ENCODE measurements at regions not wholly inside any gene's neighbourhood (a gene's known extent, or its start where the extent isn't known, plus 50 kb on each side); places are given as distances from the start of the nearest gene placed in this dataset.

DNA sequence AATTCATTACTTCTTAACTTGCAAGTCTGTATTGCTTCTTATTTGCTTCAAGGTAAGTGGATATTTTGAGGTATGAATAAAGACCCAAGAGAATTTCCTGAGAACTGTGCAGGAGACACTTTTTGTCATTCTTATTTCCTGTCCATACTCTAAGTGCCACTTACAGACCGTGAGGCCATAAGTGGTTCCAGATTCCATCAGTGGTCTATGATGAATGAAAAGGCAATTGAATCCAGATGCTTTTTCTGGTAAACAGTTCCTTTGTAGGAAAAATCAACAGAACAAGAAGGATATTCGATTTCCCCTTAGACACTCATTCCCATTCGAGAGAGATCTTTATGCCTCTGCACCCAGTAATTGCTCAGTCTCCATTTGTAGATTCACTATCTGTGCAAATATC is 58.3 kb upstream of the PDE10A start:
- DNase-seq (ENCODE audit: low read depth in 2 of 2): no peak

DNA sequence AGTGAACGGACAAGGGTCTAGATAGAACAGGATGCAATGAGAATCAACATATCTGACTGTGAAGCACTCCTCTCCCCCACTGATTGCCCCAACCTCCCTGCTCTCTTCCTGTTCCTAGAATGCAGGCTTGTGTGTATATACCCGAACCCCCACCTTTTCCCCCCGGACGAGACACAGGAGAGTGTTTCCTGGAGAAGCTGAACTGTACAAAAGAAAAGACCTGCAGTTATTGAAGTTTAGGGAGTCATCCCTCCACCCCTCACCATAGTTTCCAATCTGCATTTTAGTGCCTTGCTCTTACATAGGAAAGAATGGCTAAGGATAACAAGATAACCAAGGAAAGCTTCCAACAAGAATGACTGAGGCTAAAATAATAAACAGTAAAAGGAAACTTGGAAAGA is 55.5 kb upstream of the PDE10A start:
- no peak for DNase-seq (ENCODE audit: low read depth in 2 of 2)

GRCh38 chr6:165717732-165718465 is 54.9 kb upstream of the PDE10A start:
- DNase-seq (ENCODE audit: low read depth in 2 of 2): no peak

DNA sequence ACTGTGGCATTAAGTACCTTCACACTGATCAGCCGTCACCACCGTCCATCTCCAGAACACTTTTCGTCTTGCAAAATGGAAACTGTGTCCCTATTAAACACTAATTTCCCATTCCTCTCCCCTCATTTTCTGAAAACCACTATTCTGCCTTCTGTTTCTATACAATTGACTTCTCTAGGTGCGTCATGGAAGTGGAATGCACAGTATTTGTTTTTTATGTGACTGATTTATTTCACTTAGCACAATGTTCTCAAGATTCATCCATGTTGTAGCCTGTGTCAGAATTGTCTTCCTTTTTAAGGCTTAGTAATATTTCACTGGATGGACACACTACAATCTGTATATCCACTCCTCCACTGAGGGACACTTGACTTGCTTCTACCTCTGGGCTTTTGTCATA is 53.8 kb upstream of the PDE10A start:
- DNase-seq (ENCODE audit: low read depth in 2 of 2): no peak

GRCh38 chr6:165715428-165715827 is 52.4 kb upstream of the PDE10A start:
- DNase-seq (ENCODE audit: low read depth in 2 of 2): no peak

GRCh38 chr6:165714907-165715306 is 51.9 kb upstream of the PDE10A start:
- DNase-seq (ENCODE audit: low read depth in 2 of 2): no peak

DNA sequence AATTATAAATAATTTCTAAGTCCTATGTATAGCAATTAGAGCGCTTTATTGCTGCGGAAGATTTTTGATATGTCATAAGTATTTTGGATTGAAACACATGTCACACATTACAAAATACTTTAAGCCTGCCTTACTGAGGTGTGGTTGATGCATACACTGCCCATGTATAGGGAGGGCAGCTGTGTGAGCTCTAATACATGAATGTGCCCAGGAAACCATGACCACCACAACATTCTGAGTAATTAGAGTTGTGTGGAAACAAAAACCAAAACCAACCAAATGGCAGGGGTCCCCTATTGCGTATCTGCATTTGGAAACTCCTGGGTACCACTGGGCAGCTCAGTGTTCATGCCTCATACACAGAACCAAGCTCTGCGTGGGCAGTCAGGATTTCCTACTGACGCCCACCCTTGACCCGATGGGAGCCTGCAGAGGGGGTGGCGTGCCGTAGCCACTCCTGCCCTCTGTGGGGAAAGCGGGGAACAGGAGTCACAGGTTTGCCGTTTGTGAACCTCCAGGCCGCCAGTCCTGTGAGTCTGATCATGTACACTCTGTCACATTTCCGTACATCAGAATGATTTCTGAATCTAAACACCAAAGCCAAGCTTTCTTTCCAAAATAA is 50.9 kb upstream of the PDE10A start:
- no peak for DNase-seq (ENCODE audit: low read depth in 2 of 2)

Data from stimulated activated CD4-positive, alpha-beta T cell treated with anti-CD3 and anti-CD28 coated beads, Interleukin-4, amount 100 ng/mL, for 48 hours (primary cell).